HCT116 (cell line): ENCODE measurements at regions not wholly inside any gene's neighbourhood (a gene's known extent, or its start where the extent isn't known, plus 50 kb on each side); places are given as distances from the start of the nearest gene placed in this dataset.

Experiments used
- ATAC-seq: fragments of 200-7000 bp; cut with Tn5 transposase; 2 replicates; pipeline ENCODE4 v1.9.1; 2020; ENCODE audit warnings: mild to moderate bottlenecking, moderate library complexity
- BruUV-seq: library from RNA; stranded (reverse); fragments of 400-500 nt; replicated peaks from 2 replicates; lab custom pipeline; 2021; lab: Mats Ljungman, UMichigan
- CTCF ChIA-PET: fragments of 300-600 bp; sonication (Branson Sonifier 250); formaldehyde crosslinking; loops from one replicate; lab custom pipeline; 2021; ENCODE audit warnings: antibody characterized with exemption; lab: Charles Lee
- POLR2A ChIA-PET: fragments of 300-600, 350-600 bp; sonication (Branson Sonifier 250); formaldehyde crosslinking; loops from one replicate; lab custom pipeline; 2021; ENCODE audit warnings: antibody characterized with exemption; lab: Charles Lee
- RAD21 ChIA-PET, 2 experiments: fragments of 300-600 bp; sonication (Branson Sonifier 250); formaldehyde crosslinking; loops; one replicate each; lab custom pipeline; 2023; ENCODE audit warnings: low total read pairs in 2 of 2; ENCODE audit not compliant: uncharacterized antibody in 2 of 2, unreplicated experiment in 2 of 2, low non-redundant PET in 1 of 2; lab: Charles Lee
- DNase-seq: peaks from one replicate; pipeline ENCODE4 v3.0.0-alpha.2; 2010; ENCODE audit warnings: low read depth, low spot score
- H2AFZ ChIP-seq: fragments of 200-600 bp; shearing (Covaris generic), sonication (generic); 2 replicates; pipeline ENCODE4 v1.6.1; 2017; ENCODE audit warnings: low read depth, mixed run types, mixed read lengths, antibody characterized with exemption, low read length; ENCODE audit not compliant: poor library complexity, severe bottlenecking
- H3K27ac ChIP-seq: 2 replicates; pipeline ENCODE4 v1.5.1; 2012; ENCODE audit warnings: low read depth, low read length
- H3K27me3 ChIP-seq: fragments of 200-600 bp; sonication (generic); 2 replicates; pipeline ENCODE4 v1.6.1; 2016; ENCODE audit warnings: mixed run types, low read length, mixed read lengths; ENCODE audit not compliant: insufficient read depth
- H3K36me3 ChIP-seq, 2 experiments: fragments of 200-500 bp in 1 of 2; fragments of 200-600 bp in 1 of 2; sonication (Bioruptor generic) in 1 of 2; sonication (generic) in 1 of 2; 2 replicates each; pipeline versions ENCODE4 v1.5.1 to v1.6.1; 2014 to 2016; ENCODE audit warnings: low read length in 2 of 2, inconsistent platforms in 1 of 2, mixed read lengths in 1 of 2, mixed run types in 1 of 2; ENCODE audit not compliant: insufficient read depth in 2 of 2, control insufficient read depth in 1 of 2
- H3K4me1 ChIP-seq, 2 experiments: fragments of 200-600 bp in 1 of 2; sonication (generic) in 1 of 2; 2 replicates each; pipeline versions ENCODE4 v1.5.1 to v1.6.1; 2012 to 2017; ENCODE audit warnings: low read length in 2 of 2, inconsistent platforms in 1 of 2, mild to moderate bottlenecking in 1 of 2, mixed read lengths in 1 of 2, mixed run types in 1 of 2, moderate library complexity in 1 of 2; ENCODE audit not compliant: insufficient read depth in 2 of 2, control insufficient read depth in 1 of 2
- H3K4me2 ChIP-seq: fragments of 200-600 bp; sonication (generic); 2 replicates; pipeline ENCODE4 v1.6.1; 2017; ENCODE audit warnings: mixed run types, low read length, mixed read lengths
- H3K4me3 ChIP-seq, 2 experiments: fragments of 200-600 bp in 1 of 2; sonication (generic) in 1 of 2; replicated peaks in 1 of 2; 2 replicates each; pipeline ENCODE4 v1.5.1; 2011 to 2016; ENCODE audit warnings: low read length in 2 of 2, control low read depth in 1 of 2, low read depth in 1 of 2, mild to moderate bottlenecking in 1 of 2, mixed read lengths in 1 of 2, mixed run types in 1 of 2
- H3K79me2 ChIP-seq: fragments of 200-600 bp; sonication (generic); 2 replicates; pipeline ENCODE4 v1.6.1; 2017; ENCODE audit warnings: mild to moderate bottlenecking, mixed run types, low read length, moderate library complexity, mixed read lengths; ENCODE audit not compliant: insufficient read depth
- H3K9ac ChIP-seq: fragments of 200-600 bp; sonication (generic); 2 replicates; pipeline ENCODE4 v1.6.1; 2016; ENCODE audit warnings: low read length, mixed read lengths
- H3K9me2 ChIP-seq: fragments of 200-600 bp; sonication (generic), shearing (Covaris generic); 2 replicates; pipeline ENCODE4 v1.6.1; 2017; ENCODE audit warnings: mixed run types, mild to moderate bottlenecking, moderate library complexity; ENCODE audit not compliant: insufficient read depth
- H3K9me3 ChIP-seq, 2 experiments: fragments of 200-500 bp in 1 of 2; fragments of 200-600 bp in 1 of 2; sonication (Bioruptor generic) in 1 of 2; sonication (generic) in 1 of 2; 2 replicates each; pipeline ENCODE4 v1.6.1; 2014 to 2017; ENCODE audit warnings: low read length in 2 of 2, mixed read lengths in 2 of 2, inconsistent platforms in 1 of 2, low read depth in 1 of 2, mild to moderate bottlenecking in 1 of 2, mixed run types in 1 of 2, moderate library complexity in 1 of 2; ENCODE audit not compliant: control insufficient read depth in 1 of 2, insufficient read depth in 1 of 2
- H4K20me1 ChIP-seq: fragments of 200-600 bp; sonication (generic), shearing (Covaris generic); 2 replicates; pipeline ENCODE4 v1.6.1; 2017; ENCODE audit warnings: mixed run types, mild to moderate bottlenecking, moderate library complexity; ENCODE audit not compliant: insufficient read depth
- CBX3 ChIP-seq: IDR thresholded peaks from 2 replicates; pipeline ENCODE4 v1.6.1; 2012; ENCODE audit warnings: low read depth
- EGR1 ChIP-seq: IDR thresholded peaks from 2 replicates; pipeline ENCODE4 v1.6.1; 2012; ENCODE audit warnings: low read depth
- EZH2 ChIP-seq: fragments of 200-600 bp; sonication (generic); IDR thresholded peaks from 2 replicates; pipeline ENCODE4 v1.6.1; 2017; ENCODE audit warnings: antibody characterized with exemption, mixed run types
- FOSL1 ChIP-seq: IDR thresholded peaks from 2 replicates; pipeline ENCODE4 v1.6.1; 2012; ENCODE audit warnings: low read depth
- JUND ChIP-seq: IDR thresholded peaks from 2 replicates; pipeline ENCODE4 v1.6.1; 2012
- MAX ChIP-seq: IDR thresholded peaks from 2 replicates; pipeline ENCODE4 v1.6.1; 2012
- POLR2A ChIP-seq: IDR thresholded peaks from 2 replicates; pipeline ENCODE4 v1.7.0; 2011; ENCODE audit warnings: borderline replicate concordance; ENCODE audit not compliant: insufficient read depth, insufficient read length; ENCODE audit errors: extremely low read depth
- REST ChIP-seq: IDR thresholded peaks from 2 replicates; pipeline ENCODE4 v1.6.1; 2012; ENCODE audit warnings: low read depth
- SIN3A ChIP-seq: IDR thresholded peaks from 2 replicates; pipeline ENCODE4 v1.6.1; 2012; ENCODE audit warnings: low read depth
- ZNF274 ChIP-seq: fragments of 200-500 bp; sonication (Bioruptor generic); IDR thresholded peaks from 2 replicates; pipeline ENCODE4 v1.6.1; 2014; ENCODE audit warnings: mild to moderate bottlenecking, low read depth, low read length, inconsistent platforms
- intact Hi-C: fragments of 100-400 bp; cut with micrococcal nuclease; formaldehyde crosslinking; loops from 2 replicates; pipeline ENCODE4 v1.10.0; 2022

GRCh38 chr4:123997776-123998449 is 601.3 kb downstream of the SPRY1 start:
- ChIA-PET POLR2A (no interaction called here), RAD21 (no interaction called here), CTCF (no interaction called here)
- Histone ChIP-seq H3K27me3 (no peaks in the 10 kb centered on the region), H3K9ac (no peak overlapping the region), H3K4me3 (no peak overlapping the region), H3K27ac (no peak overlapping the region), H2AFZ (no peak overlapping the region), H3K9me2 (no peaks in the 10 kb centered on the region), H3K79me2 (no peaks in the 10 kb centered on the region), H3K9me3 (no peaks in the 10 kb centered on the region), H3K4me2 (no peak overlapping the region), H3K4me1 (peaks cover 2 to 4% of the 10 kb centered on the region in 2 experiments; a peak in 2 of 4 replicates), H4K20me1 (no peaks in the 10 kb centered on the region), H3K36me3 (no peaks in the 10 kb centered on the region)
- intact Hi-C loops: loop anchor here (10.0 kb wide), 1 partner anchor 223 kb away; no protein-coding TSS in a partner anchor
- DNase-seq (no peak), ATAC-seq (no peak)
- TF ChIP-seq SIN3A: no peak
- BruUV-seq: no TSS peak

- ChIA-PET RAD21 (no interaction called here), CTCF (no interaction called here), POLR2A (no interaction called here)
- ATAC-seq: no peak
- Histone ChIP-seq H3K4me2 (no peak overlapping the region), H3K27me3 (no peaks in the 10 kb centered on the region), H3K79me2 (no peaks in the 10 kb centered on the region), H3K9me2 (no peaks in the 10 kb centered on the region), H3K4me1 (peaks cover 2 to 4% of the 10 kb centered on the region in 2 experiments; a peak in 2 of 4 replicates), H3K9me3 (no peaks in the 10 kb centered on the region), H3K9ac (no peak overlapping the region), H2AFZ (no peak overlapping the region), H3K36me3 (no peaks in the 10 kb centered on the region), H4K20me1 (no peaks in the 10 kb centered on the region), H3K27ac (no peak overlapping the region), H3K4me3 (no peak overlapping the region)
- TF ChIP-seq ZNF274 (no peak), FOSL1 (no peak), JUND (no peak), POLR2A (no peak), REST (no peak), EZH2 (no peak), MAX (no peak), EGR1 (no peak), CBX3 (no peak)
- no peak for DNase-seq
- no TSS peak for BruUV-seq
- intact Hi-C loops: no loop called here
These were observed 603.6 kb downstream of the SPRY1 start for GRCh38 chr4:124000233-124000632.
